ENCODE measurements at regions not wholly inside any gene's neighbourhood (a gene's known extent, or its start where the extent isn't known, plus 50 kb on each side); places are given as distances from the start of the nearest gene placed in this dataset.

GRCh38 chr4:89545315-89545714 is 237.7 kb upstream of the GPRIN3 start:
- CTCF ChIA-PET (ENCODE audit: low intra/inter-chr PET ratio): no interaction called here

More at GRCh38 chr4:89545315-89545714, 237.7 kb upstream of the GPRIN3 start:
- Histone ChIP-seq H3K9ac (ENCODE audit: insufficient read depth in 1 of 2, low read depth in 2 of 2, low read length in 2 of 2) (no peak overlapping the region), H3K36me3 (ENCODE audit: control insufficient read depth, insufficient read depth, low read length) (no peaks in the 10 kb centered on the region), H3K27me3 (ENCODE audit: control insufficient read depth in 2 of 2, insufficient read depth in 2 of 2, low read length in 2 of 2) (no peaks in the 10 kb centered on the region), H3K4me3 (no peak overlapping the region), H4K20me1 (replicated peaks; ENCODE audit: control insufficient read depth, insufficient read depth, low read length) (no peaks in the 10 kb centered on the region), H2AFZ (ENCODE audit: low read depth, low read length) (no peak overlapping the region), H3K27ac (ENCODE audit: extremely low read depth, low read depth, low read length) (no peak overlapping the region), H3K79me2 (ENCODE audit: control insufficient read depth, insufficient read depth, low read length) (no peaks in the 10 kb centered on the region), H3K9me3 (replicated peaks; ENCODE audit: control insufficient read depth, insufficient read depth, low read depth, low read length) (no peaks in the 10 kb centered on the region), H3K9me1 (ENCODE audit: control insufficient read depth, insufficient read depth, low read length) (no peaks in the 10 kb centered on the region), H3K4me1 (replicated peaks in 1 of 2; ENCODE audit: control insufficient read depth in 2 of 2, insufficient read depth in 2 of 2, low read length in 2 of 2) (no peaks in the 10 kb centered on the region), H3K4me2 (ENCODE audit: insufficient read depth, low read length) (no peak overlapping the region)
- in situ Hi-C loops (cut with MboI): no loop called here
- POLR2A ChIA-PET: no interaction called here
- intact Hi-C loops (cut with micrococcal nuclease): no loop called here
- BruUV-seq (replicated peaks): no TSS peak
- ATAC-seq: no peak
- no peak for DNase-seq (ENCODE audit: extremely low read depth in 1 of 4, low spot score in 3 of 4)
- FAIRE-seq: no peak
- WGBS (ENCODE audit: insufficient coverage, low coverage, missing lambda C conversion rate): 0% methylated on average over 1 of the region's 1 CpG
- TF ChIP-seq RBM14 (IDR thresholded peaks at IDR 0.05; ENCODE audit: borderline replicate concordance, insufficient read depth, low read depth, low read length): no peak
- no peak for TF ChIP-seq ZNF583 (CRISPR knock-in tag; IDR thresholded peaks at IDR 0.05)
- TF ChIP-seq, protein P1, sequence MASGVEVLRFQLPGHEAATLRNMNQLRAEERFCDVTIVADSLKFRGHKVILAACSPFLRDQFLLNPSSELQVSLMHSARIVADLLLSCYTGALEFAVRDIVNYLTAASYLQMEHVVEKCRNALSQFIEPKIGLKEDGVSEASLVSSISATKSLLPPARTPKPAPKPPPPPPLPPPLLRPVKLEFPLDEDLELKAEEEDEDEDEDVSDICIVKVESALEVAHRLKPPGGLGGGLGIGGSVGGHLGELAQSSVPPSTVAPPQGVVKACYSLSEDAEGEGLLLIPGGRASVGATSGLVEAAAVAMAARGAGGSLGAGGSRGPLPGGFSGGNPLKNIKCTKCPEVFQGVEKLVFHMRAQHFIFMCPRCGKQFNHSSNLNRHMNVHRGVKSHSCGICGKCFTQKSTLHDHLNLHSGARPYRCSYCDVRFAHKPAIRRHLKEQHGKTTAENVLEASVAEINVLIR (CRISPR knock-in tag; IDR thresholded peaks at IDR 0.05): no peak
- no peak for TF ChIP-seq HIVEP1 (CRISPR knock-in tag; IDR thresholded peaks at IDR 0.05)
- TF ChIP-seq ZMIZ1 (IDR thresholded peaks at IDR 0.05; ENCODE audit: low read depth in 2 of 2, low read length in 2 of 2): no peak
- TF ChIP-seq GATAD2A (IDR thresholded peaks at IDR 0.05): no peak
- no peak for TF ChIP-seq ZBTB7A (IDR thresholded peaks at IDR 0.05; ENCODE audit: borderline replicate concordance, control insufficient read depth, low read depth, low read length)
- TF ChIP-seq, protein P2, sequence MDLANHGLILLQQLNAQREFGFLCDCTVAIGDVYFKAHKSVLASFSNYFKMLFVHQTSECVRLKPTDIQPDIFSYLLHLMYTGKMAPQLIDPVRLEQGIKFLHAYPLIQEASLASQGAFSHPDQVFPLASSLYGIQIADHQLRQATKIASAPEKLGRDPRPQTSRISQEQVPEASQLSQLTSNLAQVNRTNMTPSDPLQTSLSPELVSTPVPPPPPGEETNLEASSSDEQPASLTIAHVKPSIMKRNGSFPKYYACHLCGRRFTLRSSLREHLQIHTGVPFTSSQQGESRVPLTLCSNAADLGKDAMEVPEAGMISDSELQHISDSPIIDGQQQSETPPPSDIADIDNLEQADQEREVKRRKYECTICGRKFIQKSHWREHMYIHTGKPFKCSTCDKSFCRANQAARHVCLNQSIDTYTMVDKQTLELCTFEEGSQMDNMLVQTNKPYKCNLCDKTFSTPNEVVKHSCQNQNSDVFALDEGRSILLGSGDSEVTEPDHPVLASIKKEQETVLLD (IDR thresholded peaks at IDR 0.05): no peak
- TF ChIP-seq ZNF140 (CRISPR knock-in tag; IDR thresholded peaks at IDR 0.05): no peak
- no peak for TF ChIP-seq BCOR (IDR thresholded peaks at IDR 0.05)
